ENCODE measurements at regions not wholly inside any gene's neighbourhood (a gene's known extent, or its start where the extent isn't known, plus 50 kb on each side); places are given as distances from the start of the nearest gene placed in this dataset.

- TF ChIP-seq POLR2AphosphoS5 (IDR thresholded peaks at IDR 0.05; ENCODE audit: insufficient read depth in 1 of 2, low read depth in 1 of 2) (no peak), CTCF (IDR thresholded peaks at IDR 0.05) (no peak)
Observed at GRCh38 chr1:88003255-88003654, 674.6 kb downstream of the LMO4 start.
